Naive thymus-derived CD4-positive, alpha-beta T cell (primary cell): ENCODE measurements at regions not wholly inside any gene's neighbourhood (a gene's known extent, or its start where the extent isn't known, plus 50 kb on each side); places are given as distances from the start of the nearest gene placed in this dataset.

Source experiments
- ATAC-seq: fragments of 150-1000 bp; cut with Tn5 transposase; 2 replicates; pipeline ENCODE4 v1.10.0; 2021; ENCODE audit warnings: mild to moderate bottlenecking, moderate library complexity
- CTCF ChIA-PET: fragments of 350-600 bp; sonication (Branson Sonifier 250); formaldehyde crosslinking; loops from one replicate; lab custom pipeline; 2021; ENCODE audit warnings: antibody characterized with exemption; lab: Charles Lee
- POLR2A ChIA-PET: fragments of 350-600 bp; sonication (Branson Sonifier 250); formaldehyde crosslinking; loops from one replicate; lab custom pipeline; 2021; ENCODE audit warnings: antibody characterized with exemption, inconsistent platforms; lab: Charles Lee
- DNase-seq, 9 donors: peaks; one replicate each; pipeline versions ENCODE4 v3.0.0 to v3.0.0-alpha.2; 2020 to 2022; ENCODE audit warnings: mixed read lengths in 1 of 9
- H3K27ac ChIP-seq: one replicate; pipeline ENCODE4 v1.7.0; 2013; ENCODE audit warnings: mild to moderate bottlenecking, low read depth, low read length, moderate library complexity
- H3K27me3 ChIP-seq, 2 donors: one replicate each; pipeline ENCODE4 v1.7.0; 2013; ENCODE audit warnings: low read length in 2 of 2, mild to moderate bottlenecking in 2 of 2, moderate library complexity in 2 of 2; ENCODE audit not compliant: control insufficient read depth in 2 of 2, insufficient read depth in 2 of 2
- H3K36me3 ChIP-seq, 3 experiments: 1 replicate in 2 of 3; 2 replicates in 1 of 3; pipeline ENCODE4 v1.7.0; 2013; ENCODE audit warnings: low read length in 3 of 3, mild to moderate bottlenecking in 3 of 3, moderate library complexity in 1 of 3; ENCODE audit not compliant: insufficient read depth in 3 of 3, control insufficient read depth in 2 of 3
- H3K4me1 ChIP-seq, 2 donors: one replicate each; pipeline ENCODE4 v1.7.0; 2013; ENCODE audit warnings: low read length in 2 of 2, mild to moderate bottlenecking in 2 of 2, moderate library complexity in 1 of 2; ENCODE audit not compliant: control insufficient read depth in 2 of 2, insufficient read depth in 2 of 2
- H3K4me3 ChIP-seq: 2 replicates; pipeline ENCODE4 v1.7.0; 2013; ENCODE audit warnings: mild to moderate bottlenecking, low read length
- H3K9me3 ChIP-seq, 3 experiments: 1 replicate in 2 of 3; 2 replicates in 1 of 3; pipeline ENCODE4 v1.7.0; 2013; ENCODE audit warnings: low read length in 3 of 3; ENCODE audit not compliant: control insufficient read depth in 2 of 3
- H3K27ac Mint-ChIP-seq, 9 donors: one replicate each; pipeline ENCODE4 v1.8.0; 2020 to 2022; ENCODE audit warnings: mixed read lengths in 9 of 9, mild to moderate bottlenecking in 8 of 9, moderate library complexity in 5 of 9, inconsistent platforms in 2 of 9
- H3K27me3 Mint-ChIP-seq, 5 donors: one replicate each; pipeline ENCODE4 v1.8.0; 2021 to 2022; ENCODE audit warnings: mixed read lengths in 5 of 5, mild to moderate bottlenecking in 1 of 5
- H3K36me3 Mint-ChIP-seq, 5 donors: one replicate each; pipeline ENCODE4 v1.8.0; 2020 to 2022; ENCODE audit warnings: mixed read lengths in 5 of 5, mild to moderate bottlenecking in 3 of 5, inconsistent platforms in 1 of 5
- H3K4me1 Mint-ChIP-seq, 7 donors: one replicate each; pipeline ENCODE4 v1.8.0; 2020 to 2022; ENCODE audit warnings: mixed read lengths in 7 of 7, mild to moderate bottlenecking in 3 of 7, inconsistent platforms in 1 of 7
- H3K4me3 Mint-ChIP-seq, 10 donors: one replicate each; pipeline ENCODE4 v1.8.0; 2020 to 2022; ENCODE audit warnings: mild to moderate bottlenecking in 10 of 10, mixed read lengths in 10 of 10, moderate library complexity in 6 of 10, inconsistent platforms in 2 of 10
- H3K9me3 Mint-ChIP-seq, 11 donors: one replicate each; pipeline ENCODE4 v1.8.0; 2020 to 2022; ENCODE audit warnings: mixed read lengths in 11 of 11, mild to moderate bottlenecking in 4 of 11, inconsistent platforms in 1 of 11, moderate library complexity in 1 of 11
- intact Hi-C, 2 donors: fragments of 100-400 bp; cut with micrococcal nuclease; formaldehyde crosslinking; loops; one replicate each; pipeline ENCODE4 v1.15.1; 2023

GRCh38 chr7:18144166-18144565 is 116.5 kb upstream of the PRPS1L1 start:
- no peaks in the 10 kb centered on the region for H3K4me1 ChIP-seq
- H3K27me3 Mint-ChIP-seq, result peaks cover 0 to 6% (median 0%) of the 10 kb centered on the region in 5 donors
- H3K27me3 ChIP-seq, result peaks cover 0 to 5% of the 10 kb centered on the region in 2 donors
- peak; percentile 70 for ATAC-seq
- H3K27ac ChIP-seq, result no peak overlapping the region
- no peak overlapping the region for H3K4me3 ChIP-seq
- H3K27ac Mint-ChIP-seq, result no peak overlapping the region
- DNase-seq, result no peak
- CTCF ChIA-PET, result no interaction called here
- H3K36me3 Mint-ChIP-seq, result no peaks in the 10 kb centered on the region
- no peaks in the 10 kb centered on the region for H3K36me3 ChIP-seq
- no peaks in the 10 kb centered on the region for H3K9me3 ChIP-seq
- H3K4me1 Mint-ChIP-seq, result peaks cover 0 to 3% (median 0%) of the 10 kb centered on the region in 7 donors
- no peak overlapping the region for H3K4me3 Mint-ChIP-seq
- POLR2A ChIA-PET, result no interaction called here
- intact Hi-C loops, result no loop called here
- H3K9me3 Mint-ChIP-seq, result peaks cover 0 to 4% (median 0%) of the 10 kb centered on the region in 11 donors

GRCh38 chr7:18145160-18145559 is 117.5 kb upstream of the PRPS1L1 start:
- DNase-seq (no peak), ATAC-seq (no peak)
- peaks cover 0 to 3% (median 0%) of the 10 kb centered on the region in 7 donors for H3K4me1 Mint-ChIP-seq
- CTCF ChIA-PET, result no interaction called here
- H3K27ac ChIP-seq, result no peak overlapping the region
- POLR2A ChIA-PET, result no interaction called here
- H3K9me3 ChIP-seq, result no peaks in the 10 kb centered on the region
- H3K4me3 Mint-ChIP-seq, result no peak overlapping the region
- no peak overlapping the region for H3K4me3 ChIP-seq
- H3K9me3 Mint-ChIP-seq, result peaks cover 0 to 4% (median 0%) of the 10 kb centered on the region in 11 donors
- no peaks in the 10 kb centered on the region for H3K36me3 ChIP-seq
- no peaks in the 10 kb centered on the region for H3K36me3 Mint-ChIP-seq
- intact Hi-C loops, result no loop called here
- peaks cover 0 to 6% (median 0%) of the 10 kb centered on the region in 5 donors for H3K27me3 Mint-ChIP-seq
- H3K27me3 ChIP-seq, result peaks cover 0 to 5% of the 10 kb centered on the region in 2 donors
- H3K4me1 ChIP-seq, result no peaks in the 10 kb centered on the region
- H3K27ac Mint-ChIP-seq, result no peak overlapping the region

GRCh38 chr7:18151422-18151821 is 123.8 kb upstream of the PRPS1L1 start:
- Histone ChIP-seq H3K9me3 (no peaks in the 10 kb centered on the region), H3K4me3 (no peak overlapping the region), H3K27me3 (no peaks in the 10 kb centered on the region), H3K4me1 (no peaks in the 10 kb centered on the region), H3K36me3 (no peaks in the 10 kb centered on the region), H3K27ac (no peak overlapping the region)
- H3K4me3 Mint-ChIP-seq, result no peak overlapping the region
- DNase-seq (no peak), ATAC-seq (no peak)
- CTCF ChIA-PET, result no interaction called here
- no peak overlapping the region for H3K27ac Mint-ChIP-seq
- peaks cover 0 to 11% (median 4%) of the 10 kb centered on the region in 5 donors for H3K27me3 Mint-ChIP-seq
- peaks cover 0 to 2% (median 0%) of the 10 kb centered on the region in 11 donors for H3K9me3 Mint-ChIP-seq
- POLR2A ChIA-PET, result no interaction called here
- intact Hi-C loops, result no loop called here
- H3K4me1 Mint-ChIP-seq, result no peaks in the 10 kb centered on the region
- no peaks in the 10 kb centered on the region for H3K36me3 Mint-ChIP-seq

GRCh38 chr7:18153183-18153748 is 125.6 kb upstream of the PRPS1L1 start:
- H3K4me3 Mint-ChIP-seq, result no peak overlapping the region
- DNase-seq (no peak), ATAC-seq (no peak)
- ChIA-PET POLR2A (no interaction called here), CTCF (no interaction called here)
- intact Hi-C loops, result no loop called here
- no peaks in the 10 kb centered on the region for H3K4me1 Mint-ChIP-seq
- H3K27ac Mint-ChIP-seq, result no peak overlapping the region
- H3K27ac ChIP-seq, result no peak overlapping the region
- H3K4me1 ChIP-seq, result no peaks in the 10 kb centered on the region
- H3K36me3 ChIP-seq, result no peaks in the 10 kb centered on the region
- H3K27me3 ChIP-seq, result no peaks in the 10 kb centered on the region
- H3K9me3 Mint-ChIP-seq, result peaks cover 0 to 3% (median 0%) of the 10 kb centered on the region in 11 donors
- H3K4me3 ChIP-seq, result no peak overlapping the region
- H3K9me3 ChIP-seq, result no peaks in the 10 kb centered on the region
- no peaks in the 10 kb centered on the region for H3K36me3 Mint-ChIP-seq
- H3K27me3 Mint-ChIP-seq, result peaks cover 0 to 11% (median 4%) of the 10 kb centered on the region in 5 donors

- CTCF ChIA-PET, result no interaction called here
- no peaks in the 10 kb centered on the region for H3K27me3 ChIP-seq
- POLR2A ChIA-PET, result no interaction called here
These were observed 127.1 kb upstream of the PRPS1L1 start for GRCh38 chr7:18154726-18155125.

GRCh38 chr7:18157233-18157632 is 129.6 kb upstream of the PRPS1L1 start:
- DNase-seq (no peak), ATAC-seq (no peak)
- Mint-ChIP-seq H3K4me3 (no peak overlapping the region), H3K4me1 (no peaks in the 10 kb centered on the region), H3K27me3 (peaks cover 3 to 9% (median 5%) of the 10 kb centered on the region in 5 donors), H3K9me3 (peaks cover 0 to 3% (median 0%) of the 10 kb centered on the region in 11 donors), H3K36me3 (no peaks in the 10 kb centered on the region), H3K27ac (no peak overlapping the region)
- POLR2A ChIA-PET, result no interaction called here
- CTCF ChIA-PET, result no interaction called here
- H3K27ac ChIP-seq, result no peak overlapping the region
- H3K4me3 ChIP-seq, result no peak overlapping the region
- H3K36me3 ChIP-seq, result no peaks in the 10 kb centered on the region
- no peaks in the 10 kb centered on the region for H3K4me1 ChIP-seq
- no peaks in the 10 kb centered on the region for H3K9me3 ChIP-seq
- H3K27me3 ChIP-seq, result no peaks in the 10 kb centered on the region
- intact Hi-C loops, result no loop called here

More at GRCh38 chr7:18154726-18155125, 127.1 kb upstream of the PRPS1L1 start:
- Mint-ChIP-seq H3K27ac (no peak overlapping the region), H3K4me3 (no peak overlapping the region), H3K9me3 (peaks cover 0 to 3% (median 0%) of the 10 kb centered on the region in 11 donors), H3K36me3 (no peaks in the 10 kb centered on the region), H3K4me1 (no peaks in the 10 kb centered on the region), H3K27me3 (peaks cover 0 to 11% (median 4%) of the 10 kb centered on the region in 5 donors)
- Histone ChIP-seq H3K4me1 (no peaks in the 10 kb centered on the region), H3K27ac (no peak overlapping the region), H3K4me3 (no peak overlapping the region), H3K9me3 (no peaks in the 10 kb centered on the region), H3K36me3 (no peaks in the 10 kb centered on the region)
- intact Hi-C loops, result no loop called here
- DNase-seq (no peak), ATAC-seq (no peak)

GRCh38 chr7:18162657-18163056 is 135.0 kb upstream of the PRPS1L1 start:
- ATAC-seq (no peak), DNase-seq (no peak)
- Mint-ChIP-seq H3K27me3 (peaks cover 0 to 5% (median 3%) of the 10 kb centered on the region in 5 donors), H3K4me1 (no peaks in the 10 kb centered on the region), H3K4me3 (no peak overlapping the region), H3K36me3 (no peaks in the 10 kb centered on the region), H3K9me3 (no peaks in the 10 kb centered on the region), H3K27ac (no peak overlapping the region)
- CTCF ChIA-PET, result no interaction called here
- Histone ChIP-seq H3K36me3 (no peaks in the 10 kb centered on the region), H3K9me3 (no peaks in the 10 kb centered on the region), H3K4me3 (no peak overlapping the region), H3K27me3 (no peaks in the 10 kb centered on the region), H3K4me1 (no peaks in the 10 kb centered on the region), H3K27ac (no peak overlapping the region)
- POLR2A ChIA-PET, result no interaction called here
- intact Hi-C loops, result no loop called here
